HG03196 (cell line): ENCODE measurements at regions not wholly inside any gene's neighbourhood (a gene's known extent, or its start where the extent isn't known, plus 50 kb on each side); places are given as distances from the start of the nearest gene placed in this dataset.
"Not testable (repeated sequence)": the region's sequence is repeated elsewhere in the genome, so short reads cannot be mapped to it uniquely, and the experiment has no call there.

Experiments
- ATAC-seq: cut with Tn5 transposase; IDR thresholded peaks from one replicate; pipeline ENCODE4 v1.9.1; 2021; ENCODE audit not compliant: unreplicated experiment

DNA sequence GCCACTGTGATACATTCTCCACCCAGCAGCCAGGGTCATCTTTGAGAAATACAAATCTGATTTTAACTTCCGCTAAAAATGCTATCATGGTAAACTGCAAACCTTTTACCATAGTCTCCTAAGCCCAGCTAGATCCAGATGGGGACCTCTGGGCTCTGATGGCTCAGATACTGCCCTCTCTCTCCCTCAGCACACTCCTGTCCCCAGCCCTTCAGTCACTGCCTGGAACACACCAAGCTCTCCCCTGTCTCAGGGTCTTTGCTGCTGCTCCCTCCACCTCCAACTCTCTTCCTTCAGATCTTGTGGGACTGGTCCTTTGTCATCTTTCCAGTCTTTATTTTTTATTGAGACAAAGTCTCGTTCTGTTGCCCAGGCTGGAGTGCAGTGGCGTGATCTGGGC, 65.1 kb downstream of the SPRY4 start:
- no peak for ATAC-seq

GRCh38 chr5:142255831-142256230, 69.0 kb downstream of the SPRY4 start:
- no peak for ATAC-seq

DNA sequence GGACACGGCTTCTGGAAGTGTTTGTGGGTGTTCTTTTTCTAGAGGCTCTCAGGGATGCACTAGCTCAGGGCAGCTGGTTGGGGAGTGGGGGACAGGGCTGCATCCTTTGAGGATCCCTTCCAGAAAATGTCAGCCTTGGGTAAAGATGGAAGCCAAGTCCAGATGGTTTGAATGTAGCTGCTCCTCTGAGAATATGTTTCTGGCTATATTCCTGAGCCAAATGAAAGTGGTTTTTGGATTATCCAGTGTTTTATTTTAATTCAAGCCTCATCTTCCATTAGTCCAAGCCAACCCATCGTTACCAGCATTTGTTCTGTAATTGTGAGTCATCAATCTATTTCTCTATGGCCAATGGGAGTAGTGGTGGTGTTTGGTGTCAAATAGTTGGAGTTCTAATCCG, 70.4 kb downstream of the SPRY4 start:
- no peak for ATAC-seq

- no peak for ATAC-seq
Observed at GRCh38 chr5:142253938-142254337, 70.9 kb downstream of the SPRY4 start.

GRCh38 chr5:142250119-142250518, 74.7 kb downstream of the SPRY4 start:
- ATAC-seq: no peak

DNA sequence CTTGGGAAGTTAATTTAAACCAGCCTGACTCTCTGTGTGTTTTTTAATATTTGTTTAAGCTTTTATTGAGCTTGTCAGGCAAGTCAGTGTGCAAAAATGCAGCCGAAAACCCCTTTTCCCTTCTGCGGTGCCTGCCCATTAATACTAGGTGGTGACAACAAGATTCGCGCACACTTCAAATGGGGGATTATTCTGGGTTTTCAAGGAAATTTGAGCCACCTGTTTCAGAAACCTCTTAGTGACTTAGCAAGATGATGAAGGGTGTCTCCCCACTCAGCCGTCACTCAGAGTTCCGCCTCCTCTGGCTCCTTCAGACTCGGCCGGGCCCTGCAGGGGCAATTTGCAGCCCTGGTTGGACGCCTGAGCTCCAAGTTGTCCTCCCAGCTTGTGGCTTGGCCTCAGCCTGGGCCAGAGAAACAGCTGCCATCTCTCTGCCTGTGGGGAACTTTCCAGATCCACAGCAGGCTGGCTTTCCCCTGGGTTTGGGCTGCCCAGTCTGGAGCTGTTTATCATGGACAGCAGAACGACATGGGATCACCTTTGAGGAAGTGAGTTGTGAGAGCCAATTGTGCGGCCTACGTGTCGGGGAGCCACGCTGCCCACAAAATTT, 75.9 kb downstream of the SPRY4 start:
- ATAC-seq: no peak

GRCh38 chr5:142246258-142246657, 78.6 kb downstream of the SPRY4 start:
- ATAC-seq: no peak

- ATAC-seq: no peak
Observed at GRCh38 chr5:142245786-142246185, 79.0 kb downstream of the SPRY4 start.

DNA sequence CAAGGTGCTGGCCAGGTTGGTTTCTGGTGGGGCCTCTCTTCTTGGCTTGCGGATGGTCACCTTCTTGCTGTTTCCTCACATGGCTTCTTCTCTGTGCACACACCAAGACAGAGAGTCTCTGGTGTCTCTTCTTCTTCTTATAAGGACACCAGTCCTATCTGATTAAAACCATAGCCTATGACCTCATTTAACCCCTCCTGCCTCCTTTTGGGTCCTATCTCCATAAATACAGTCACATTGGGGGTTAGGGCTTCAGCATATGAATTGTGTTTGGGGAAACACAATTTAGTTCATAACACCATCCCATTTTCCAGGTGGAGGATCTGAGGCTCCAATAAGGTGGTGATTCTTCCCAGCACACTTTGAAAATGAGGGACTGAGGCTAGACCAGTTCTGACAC, 80.4 kb downstream of the SPRY4 start:
- no peak for ATAC-seq

DNA sequence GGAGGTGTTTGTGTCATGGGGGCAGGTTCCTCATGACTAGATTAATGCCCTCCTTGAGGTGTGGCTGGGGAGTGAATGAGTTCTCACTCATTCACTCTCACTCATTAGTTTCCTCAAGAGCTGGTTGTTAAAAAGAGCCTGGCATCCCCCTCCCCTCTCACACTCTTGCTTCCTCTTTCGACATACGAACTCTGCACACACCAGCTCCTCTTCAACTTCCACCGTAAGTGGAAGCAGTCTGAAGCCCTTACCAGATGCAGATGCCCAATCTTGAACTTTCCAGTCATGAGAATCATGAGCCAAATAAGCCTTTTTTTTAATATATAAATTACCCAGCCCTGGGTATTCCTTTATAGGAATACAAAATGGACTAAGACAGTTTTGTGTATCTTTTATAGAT, 82.5 kb downstream of the SPRY4 start:
- ATAC-seq: no peak

DNA sequence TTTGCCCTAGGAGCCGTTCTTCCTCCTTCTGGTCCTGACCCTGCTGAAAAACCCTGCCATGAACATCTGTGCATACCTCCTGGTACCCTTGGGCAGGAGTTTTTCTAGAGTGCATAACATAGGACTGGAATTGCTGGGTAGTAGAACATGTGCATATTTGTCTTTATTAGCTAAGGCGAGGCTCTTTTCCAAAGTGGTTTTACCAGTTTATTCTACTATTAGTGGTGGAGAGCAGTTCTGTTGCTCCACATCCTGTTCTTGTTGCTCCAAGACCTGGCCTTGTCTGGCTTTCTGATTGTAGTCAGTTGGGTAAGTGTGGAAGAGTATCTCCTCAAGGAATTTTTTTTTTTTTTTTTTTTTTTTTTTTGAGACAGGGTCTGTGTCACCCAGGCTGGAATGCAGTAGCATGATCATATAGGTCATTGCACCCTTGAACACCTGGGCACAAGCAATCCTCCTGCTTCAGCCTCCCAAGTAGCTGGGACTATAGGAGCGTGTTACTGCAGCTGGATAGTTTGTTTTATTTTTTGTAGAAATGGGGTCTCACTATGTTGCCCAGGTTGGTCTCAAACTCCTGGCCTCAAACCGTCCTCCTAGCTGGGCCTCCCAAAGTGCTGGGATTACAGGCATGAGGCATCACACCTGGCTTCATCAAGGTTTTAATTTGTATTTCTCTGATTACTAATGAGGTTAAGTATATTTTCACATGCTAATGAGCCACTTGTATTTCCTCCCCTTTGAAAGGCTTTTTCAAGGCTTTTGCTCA, 85.2 kb downstream of the SPRY4 start:
- no peak for ATAC-seq

DNA sequence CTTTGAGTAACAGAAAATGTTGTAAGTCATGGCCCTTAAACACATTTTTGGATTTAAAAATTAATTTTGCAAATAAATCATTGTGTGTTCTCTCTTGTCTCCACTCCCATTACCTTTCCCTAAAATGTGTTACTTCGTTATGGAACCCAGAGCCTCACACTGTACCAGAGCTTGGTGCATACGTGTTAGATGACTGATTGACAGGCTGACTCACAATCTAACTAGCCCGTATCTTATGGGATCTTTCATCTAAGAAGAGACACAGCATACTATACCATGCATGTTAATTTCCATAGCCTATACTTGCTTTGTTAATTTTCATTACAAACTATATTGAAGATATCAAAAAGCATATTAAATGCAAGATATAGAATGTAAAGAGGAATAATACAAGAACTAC, 87.1 kb downstream of the SPRY4 start:
- ATAC-seq: no peak

DNA sequence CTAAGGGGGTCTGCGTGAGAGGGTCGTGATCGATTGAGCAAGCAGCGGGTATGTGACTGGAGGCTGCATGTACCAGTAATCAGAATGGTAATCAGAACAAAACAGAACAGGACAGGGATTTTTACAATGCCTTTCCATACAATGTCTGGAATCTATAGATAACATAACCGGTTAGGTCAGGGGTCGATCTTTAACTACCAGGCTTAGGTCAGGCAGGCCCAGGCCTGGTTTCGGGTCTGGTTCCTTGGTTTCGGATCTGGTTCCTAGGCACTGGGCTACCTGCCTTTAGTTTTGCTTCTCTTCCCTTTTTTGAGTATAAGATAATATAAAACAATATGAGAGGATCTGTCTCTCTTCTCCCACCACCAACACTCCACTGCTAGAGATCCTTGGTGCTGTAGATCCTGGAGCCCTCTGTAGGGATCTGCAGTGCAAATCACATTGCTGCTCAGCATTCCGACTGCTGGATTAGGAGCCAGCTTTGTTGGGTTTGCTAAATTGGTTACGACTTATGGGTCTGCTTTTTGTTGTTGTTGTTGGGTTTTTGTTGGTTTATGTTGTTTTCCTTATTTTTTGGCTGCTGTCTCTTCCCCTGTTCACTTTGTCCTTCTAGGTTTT, 88.0 kb downstream of the SPRY4 start:
- ATAC-seq: not testable (repeated sequence)

- no peak for ATAC-seq
Observed at GRCh38 chr5:142235870-142236672, 88.8 kb downstream of the SPRY4 start.

- ATAC-seq: no peak
Observed at GRCh38 chr5:142235050-142235797, 89.6 kb downstream of the SPRY4 start.

DNA sequence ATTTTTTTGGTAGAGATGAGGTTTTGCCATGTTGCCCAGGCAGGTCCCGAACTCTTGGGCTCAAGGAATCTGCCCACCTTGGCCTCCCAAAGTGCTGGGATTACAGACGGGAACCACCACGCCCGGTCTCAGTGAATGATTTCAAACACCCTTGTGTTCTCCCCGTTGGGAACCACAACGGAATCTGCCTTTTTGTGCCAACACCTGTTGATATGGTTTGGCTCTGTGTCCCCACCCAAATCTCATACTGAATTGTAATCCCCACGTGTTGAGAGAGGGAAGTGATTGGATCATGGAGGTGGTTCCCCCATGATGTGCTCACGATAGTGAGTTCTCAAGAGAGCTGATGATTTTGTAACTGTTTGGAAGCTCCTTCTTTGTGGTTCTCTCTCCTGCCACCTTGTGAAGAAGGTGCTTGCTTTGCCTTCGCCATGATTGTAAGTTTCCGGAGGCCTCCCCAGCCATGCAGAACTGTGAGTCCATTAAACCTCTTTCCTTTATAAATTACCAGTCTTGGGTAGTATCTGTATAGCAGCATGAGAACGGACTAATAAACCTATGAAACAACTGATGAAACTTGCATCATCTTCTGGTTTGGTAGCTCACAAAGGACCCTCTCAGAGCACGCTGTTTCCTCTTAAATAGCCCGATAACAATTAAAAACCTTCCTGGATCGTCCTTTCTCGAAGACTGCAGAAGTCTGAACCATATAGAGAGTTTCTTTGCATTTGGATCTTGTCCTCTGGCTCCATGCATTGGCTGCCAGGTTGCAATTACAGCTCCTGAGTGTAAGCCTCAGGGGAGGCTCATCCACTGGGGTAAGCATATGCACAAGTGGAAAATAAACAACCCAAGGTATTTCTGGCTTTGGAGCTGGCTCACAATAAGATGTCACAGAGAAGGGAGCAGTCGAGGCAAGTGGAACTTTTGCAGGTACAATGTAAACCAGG, 91.5 kb downstream of the SPRY4 start:
- no peak for ATAC-seq

DNA sequence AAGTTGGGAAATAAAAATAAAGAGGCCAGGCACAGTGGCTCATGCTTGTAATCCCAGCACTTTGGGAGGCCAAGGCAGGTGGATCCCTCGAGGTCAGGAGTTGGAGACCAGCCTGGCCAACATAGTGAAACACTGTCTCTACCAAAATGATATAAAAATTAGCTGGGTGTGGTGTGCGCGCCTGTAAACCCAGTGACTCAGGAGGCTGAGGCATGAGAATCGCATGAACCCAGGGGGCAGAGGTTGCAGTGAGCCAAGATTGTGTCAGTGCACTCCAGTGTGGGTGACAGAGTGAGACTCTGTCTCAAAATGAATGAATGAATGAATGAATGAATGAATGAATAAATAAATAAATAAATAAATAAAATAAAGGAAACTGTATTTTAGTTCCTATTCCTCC, 93.9 kb downstream of the SPRY4 start:
- not testable (repeated sequence) for ATAC-seq

GRCh38 chr5:142225141-142225540, 99.7 kb downstream of the SPRY4 start:
- ATAC-seq: no peak

DNA sequence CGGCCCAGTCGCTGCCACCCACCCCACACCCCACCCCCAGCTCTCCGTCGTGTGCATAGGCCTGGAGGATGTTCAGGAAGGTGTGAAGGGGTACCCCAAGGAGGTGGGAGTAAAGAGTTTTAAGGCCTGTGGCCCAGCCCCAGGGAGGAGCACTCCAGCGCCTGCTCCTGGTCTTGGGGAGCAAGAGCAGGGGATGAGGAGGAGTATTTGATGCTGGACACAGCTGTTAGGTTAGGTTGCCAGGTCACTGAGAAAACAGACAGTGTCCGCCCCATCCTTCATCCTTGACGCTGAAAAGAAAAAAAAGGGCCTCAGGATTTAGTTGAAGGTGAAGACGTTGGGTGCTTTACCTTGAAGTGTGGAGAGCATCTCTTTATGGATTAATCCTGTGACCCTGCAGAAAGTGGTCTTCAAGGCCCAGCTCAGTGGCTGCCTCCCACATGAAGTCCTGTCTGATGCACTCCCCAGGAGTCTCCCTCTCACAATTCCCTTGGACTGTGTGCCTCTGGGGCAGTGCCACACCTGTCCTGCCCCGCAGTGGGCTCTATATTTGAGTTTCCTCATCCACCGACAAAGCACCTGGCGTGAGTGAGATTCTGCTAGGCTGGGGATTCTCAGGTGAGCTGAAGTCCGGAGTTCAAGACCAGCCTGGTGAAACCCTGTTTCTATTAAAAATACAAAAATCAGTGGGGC, 101.8 kb downstream of the SPRY4 start:
- ATAC-seq: peak; percentile 15
